Breast epithelium (tissue), 4 donors: ENCODE measurements at regions not wholly inside any gene's neighbourhood (a gene's known extent, or its start where the extent isn't known, plus 50 kb on each side); places are given as distances from the start of the nearest gene placed in this dataset.

Experiments used
- DNase-seq, 2 donors: peaks; one replicate each; pipeline ENCODE4 v3.0.0-alpha.2; 2019; ENCODE audit warnings: low spot score in 2 of 2
- H3K27ac ChIP-seq, 2 donors: fragments of 200-600 bp; sonication (generic) in 1 of 2; one replicate each; pipeline ENCODE4 v1.5.1; 2016 to 2019; ENCODE audit warnings: mild to moderate bottlenecking in 1 of 2
- H3K27me3 ChIP-seq, 2 donors: fragments of 200-600 bp; sonication (generic) in 1 of 2; one replicate each; pipeline versions ENCODE4 v1.5.1 to v1.6.0; 2017 to 2019; ENCODE audit warnings: control low read depth in 1 of 2, mild to moderate bottlenecking in 1 of 2
- H3K36me3 ChIP-seq: fragments of 200-600 bp; one replicate; pipeline ENCODE4 v1.5.1; 2019
- H3K4me1 ChIP-seq, 2 donors: fragments of 200-600 bp; sonication (generic); one replicate each; pipeline ENCODE4 v1.5.1; 2016 to 2019; ENCODE audit warnings: control low read depth in 1 of 2
- H3K4me3 ChIP-seq, 3 donors: fragments of 200-600 bp; sonication (generic); 1 replicate in 2 of 3; 2 replicates in 1 of 3; pipeline ENCODE4 v1.5.1; 2016 to 2019; ENCODE audit warnings: mild to moderate bottlenecking in 3 of 3, moderate library complexity in 2 of 3
- H3K9me3 ChIP-seq, 2 donors: fragments of 200-600 bp; sonication (generic) in 1 of 2; one replicate each; pipeline ENCODE4 v1.5.1; 2016 to 2019; ENCODE audit warnings: control low read depth in 1 of 2
- CTCF ChIP-seq, 3 donors: fragments of 450-650 bp; IDR thresholded peaks; one replicate each; pipeline ENCODE4 v1.5.1; 2016 to 2017; ENCODE audit warnings: antibody characterized with exemption in 3 of 3, mild to moderate bottlenecking in 3 of 3, moderate library complexity in 3 of 3
- POLR2A ChIP-seq: fragments of 450-650 bp; IDR thresholded peaks from one replicate; pipeline ENCODE4 v1.6.1; 2016; ENCODE audit warnings: antibody characterized with exemption, mild to moderate bottlenecking, moderate library complexity
- POLR2AphosphoS5 ChIP-seq, 3 donors: sonication (generic); formaldehyde crosslinking; IDR thresholded peaks; one replicate each; pipeline ENCODE4 v1.6.1; 2017; ENCODE audit warnings: antibody characterized with exemption in 3 of 3
- intact Hi-C: fragments of 100-400 bp; cut with DNase I; formaldehyde crosslinking; loops from one replicate; pipeline ENCODE4 v1.15.1; 2023; ENCODE audit warnings: low total_unique reads

GRCh38 chr13:111530137-111530870 is 209.9 kb downstream of the TEX29 start:
- TF ChIP-seq POLR2AphosphoS5 (IDR thresholded peaks at IDR 0.05) (no peak), CTCF (IDR thresholded peaks at IDR 0.05) (no peak), POLR2A (no peak)
- Histone ChIP-seq H3K4me3 (no peak overlapping the region), H3K4me1 (no peaks in the 10 kb centered on the region), H3K36me3 (no peaks in the 10 kb centered on the region), H3K27me3 (peaks cover 0 to 29% of the 10 kb centered on the region in 2 donors), H3K27ac (no peak overlapping the region), H3K9me3 (no peaks in the 10 kb centered on the region)
- no peak for DNase-seq
- intact Hi-C loops: no loop called here

GRCh38 chr13:111531505-111531904 is 211.1 kb downstream of the TEX29 start:
- Histone ChIP-seq H3K36me3 (no peaks in the 10 kb centered on the region), H3K27ac (no peak overlapping the region), H3K4me1 (no peaks in the 10 kb centered on the region), H3K9me3 (no peaks in the 10 kb centered on the region), H3K4me3 (no peak overlapping the region), H3K27me3 (peaks cover 0 to 40% of the 10 kb centered on the region in 2 donors)
- no peak for TF ChIP-seq CTCF (IDR thresholded peaks at IDR 0.05)
- no peak for TF ChIP-seq POLR2AphosphoS5 (IDR thresholded peaks at IDR 0.05)
- TF ChIP-seq POLR2A: no peak
- DNase-seq: no peak
- intact Hi-C loops: no loop called here

- H3K36me3 ChIP-seq: no peaks in the 10 kb centered on the region
- H3K9me3 ChIP-seq: no peaks in the 10 kb centered on the region
- TF ChIP-seq POLR2A (no peak), CTCF (IDR thresholded peaks at IDR 0.05) (no peak), POLR2AphosphoS5 (IDR thresholded peaks at IDR 0.05) (no peak)
- DNase-seq: no peak
- intact Hi-C loops: no loop called here
- no peak overlapping the region for H3K27ac ChIP-seq
- no peak overlapping the region for H3K4me3 ChIP-seq
- peaks cover 0 to 46% of the 10 kb centered on the region in 2 donors for H3K27me3 ChIP-seq
- no peaks in the 10 kb centered on the region for H3K4me1 ChIP-seq
These were observed 211.7 kb downstream of the TEX29 start for GRCh38 chr13:111532111-111532510.

GRCh38 chr13:111533900-111534683 is 213.7 kb downstream of the TEX29 start:
- no peaks in the 10 kb centered on the region for H3K4me1 ChIP-seq
- no peaks in the 10 kb centered on the region for H3K9me3 ChIP-seq
- intact Hi-C loops: no loop called here
- no peak overlapping the region for H3K27ac ChIP-seq
- no peak for DNase-seq
- H3K36me3 ChIP-seq: no peaks in the 10 kb centered on the region
- no peak for TF ChIP-seq POLR2AphosphoS5 (IDR thresholded peaks at IDR 0.05)
- TF ChIP-seq CTCF (IDR thresholded peaks at IDR 0.05): no peak
- TF ChIP-seq POLR2A: no peak
- no peak overlapping the region for H3K4me3 ChIP-seq
- H3K27me3 ChIP-seq: peaks cover 0 to 62% of the 10 kb centered on the region in 2 donors
